ENCODE measurements at regions not wholly inside any gene's neighbourhood (a gene's known extent, or its start where the extent isn't known, plus 50 kb on each side); places are given as distances from the start of the nearest gene placed in this dataset.

DNA sequence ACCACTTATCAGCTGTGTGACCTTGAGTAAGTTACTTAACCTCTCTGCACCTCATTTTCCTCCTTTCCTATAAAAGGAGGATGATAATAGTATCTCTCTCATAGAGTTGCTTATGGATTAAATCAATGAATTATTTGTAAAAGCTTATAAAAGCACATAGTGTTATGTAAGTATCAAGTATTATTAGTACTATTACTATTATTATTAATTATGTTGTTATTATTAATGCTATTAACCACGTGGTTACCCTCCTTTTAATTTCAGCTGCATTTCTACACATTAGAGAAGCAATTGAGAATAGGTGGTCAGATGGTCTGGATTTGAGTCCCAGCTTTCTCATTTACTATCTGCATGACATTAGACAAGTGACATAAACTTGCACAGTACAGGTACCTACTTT lies 58.1 kb upstream of the WNT4 start:
- H3K9me3 ChIP-seq (ENCODE audit: low read length) = no peaks in the 10 kb centered on the region
- H3K4me3 ChIP-seq (ENCODE audit: low read depth, low read length, poor library complexity, severe bottlenecking) = no peak overlapping the region
- no peak overlapping the region for H3K9ac ChIP-seq (ENCODE audit: low read length)
- no peaks in the 10 kb centered on the region for H3K36me3 ChIP-seq (ENCODE audit: insufficient read depth, low read length)
- no peak overlapping the region for H3K27ac ChIP-seq (ENCODE audit: low read depth, low read length, poor library complexity, severe bottlenecking)
- H2AFZ ChIP-seq (ENCODE audit: low read length) = no peak overlapping the region
- H3K79me2 ChIP-seq (ENCODE audit: insufficient read depth, low read length) = no peaks in the 10 kb centered on the region
- H4K20me1 ChIP-seq (ENCODE audit: insufficient read depth, low read length) = no peaks in the 10 kb centered on the region
- H3K4me2 ChIP-seq (ENCODE audit: low read length) = no peak overlapping the region
- H3F3A ChIP-seq (ENCODE audit: insufficient read depth, low read length) = no peaks in the 10 kb centered on the region
- TF ChIP-seq, protein P1, sequence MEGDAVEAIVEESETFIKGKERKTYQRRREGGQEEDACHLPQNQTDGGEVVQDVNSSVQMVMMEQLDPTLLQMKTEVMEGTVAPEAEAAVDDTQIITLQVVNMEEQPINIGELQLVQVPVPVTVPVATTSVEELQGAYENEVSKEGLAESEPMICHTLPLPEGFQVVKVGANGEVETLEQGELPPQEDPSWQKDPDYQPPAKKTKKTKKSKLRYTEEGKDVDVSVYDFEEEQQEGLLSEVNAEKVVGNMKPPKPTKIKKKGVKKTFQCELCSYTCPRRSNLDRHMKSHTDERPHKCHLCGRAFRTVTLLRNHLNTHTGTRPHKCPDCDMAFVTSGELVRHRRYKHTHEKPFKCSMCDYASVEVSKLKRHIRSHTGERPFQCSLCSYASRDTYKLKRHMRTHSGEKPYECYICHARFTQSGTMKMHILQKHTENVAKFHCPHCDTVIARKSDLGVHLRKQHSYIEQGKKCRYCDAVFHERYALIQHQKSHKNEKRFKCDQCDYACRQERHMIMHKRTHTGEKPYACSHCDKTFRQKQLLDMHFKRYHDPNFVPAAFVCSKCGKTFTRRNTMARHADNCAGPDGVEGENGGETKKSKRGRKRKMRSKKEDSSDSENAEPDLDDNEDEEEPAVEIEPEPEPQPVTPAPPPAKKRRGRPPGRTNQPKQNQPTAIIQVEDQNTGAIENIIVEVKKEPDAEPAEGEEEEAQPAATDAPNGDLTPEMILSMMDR (IDR thresholded peaks at IDR 0.05; ENCODE audit: low read length) = no peak
- no peak for TF ChIP-seq EZH2 (IDR thresholded peaks at IDR 0.05; ENCODE audit: borderline replicate concordance, low read length)
- H3K4me1 ChIP-seq (ENCODE audit: insufficient read depth, low read length, severe bottlenecking) = no peaks in the 10 kb centered on the region
- peaks cover 5% of the 10 kb centered on the region; the same call in 1 of the 2 replicates for H3K27me3 ChIP-seq (ENCODE audit: insufficient read depth, low read length)
- no peaks in the 10 kb centered on the region for H3K9me2 ChIP-seq (ENCODE audit: low read depth, low read length)

DNA sequence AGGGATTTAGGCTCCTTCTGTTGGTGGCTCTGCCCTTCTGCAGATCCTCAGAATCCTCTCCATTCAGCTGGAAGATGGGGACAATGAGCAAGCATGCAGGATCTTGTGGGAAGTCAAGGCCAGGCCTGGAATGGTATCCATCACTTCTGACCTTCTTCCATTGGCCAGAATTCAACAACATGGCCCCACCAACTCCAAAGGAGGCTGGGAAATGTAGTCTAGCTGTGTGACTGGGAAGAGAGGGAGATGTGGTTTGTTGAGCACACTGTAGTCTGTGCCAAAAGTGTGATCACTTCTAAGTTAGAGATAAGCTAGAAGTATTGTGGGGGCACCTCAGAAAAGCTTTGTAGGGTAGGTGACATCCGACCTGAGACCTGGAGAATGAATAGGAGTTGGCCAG lies 60.4 kb upstream of the WNT4 start:
- H3K4me1 ChIP-seq (ENCODE audit: insufficient read depth, low read length, severe bottlenecking) = no peaks in the 10 kb centered on the region
- H3F3A ChIP-seq (ENCODE audit: insufficient read depth, low read length) = no peaks in the 10 kb centered on the region
- H4K20me1 ChIP-seq (ENCODE audit: insufficient read depth, low read length) = no peaks in the 10 kb centered on the region
- no peak for TF ChIP-seq EZH2 (IDR thresholded peaks at IDR 0.05; ENCODE audit: borderline replicate concordance, low read length)
- no peaks in the 10 kb centered on the region for H3K9me2 ChIP-seq (ENCODE audit: low read depth, low read length)
- H3K4me3 ChIP-seq (ENCODE audit: low read depth, low read length, poor library complexity, severe bottlenecking) = no peak overlapping the region
- H3K79me2 ChIP-seq (ENCODE audit: insufficient read depth, low read length) = no peaks in the 10 kb centered on the region
- no peak overlapping the region for H2AFZ ChIP-seq (ENCODE audit: low read length)
- H3K27ac ChIP-seq (ENCODE audit: low read depth, low read length, poor library complexity, severe bottlenecking) = no peak overlapping the region
- no peaks in the 10 kb centered on the region for H3K9me3 ChIP-seq (ENCODE audit: low read length)
- H3K27me3 ChIP-seq (ENCODE audit: insufficient read depth, low read length) = peaks cover 5% of the 10 kb centered on the region; the same call in 1 of the 2 replicates
- H3K4me2 ChIP-seq (ENCODE audit: low read length) = no peak overlapping the region
- no peak overlapping the region for H3K9ac ChIP-seq (ENCODE audit: low read length)
- H3K36me3 ChIP-seq (ENCODE audit: insufficient read depth, low read length) = no peaks in the 10 kb centered on the region

DNA sequence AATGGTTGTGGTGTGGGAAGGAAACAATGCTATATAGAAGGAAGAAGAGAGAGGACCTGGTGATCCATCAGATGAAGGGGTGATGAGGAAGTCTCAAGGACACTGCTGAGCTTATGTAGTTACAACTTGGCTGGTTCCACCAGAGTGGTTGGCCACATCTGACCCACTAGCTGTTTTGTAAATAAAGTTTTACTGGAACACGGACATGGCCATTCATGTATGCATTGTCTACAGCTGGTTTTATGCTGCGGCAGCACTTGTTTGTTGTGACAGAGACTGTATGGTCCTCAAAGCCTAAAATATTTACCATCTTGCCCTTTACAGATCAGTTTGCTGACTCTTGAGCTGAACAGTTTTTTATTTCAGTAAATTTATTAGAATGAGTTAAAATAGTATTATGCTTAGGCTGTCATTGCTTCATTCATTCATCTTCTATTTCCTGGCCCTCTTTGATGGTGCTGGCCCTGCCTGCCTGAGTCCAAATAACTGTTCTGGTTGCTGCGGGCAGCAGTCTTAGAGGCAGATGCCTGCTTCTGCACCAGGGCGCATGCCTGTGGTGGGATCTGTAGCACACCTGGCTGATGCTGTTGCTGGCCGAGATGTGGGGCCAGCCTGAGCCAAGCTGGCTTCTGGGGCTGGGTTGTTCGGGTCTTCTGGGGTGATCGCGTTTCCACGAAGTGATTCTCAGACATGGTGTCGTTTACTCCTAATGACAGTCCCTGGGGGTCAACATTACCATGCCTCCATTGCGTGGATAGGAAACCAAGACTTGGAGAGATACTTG lies 61.4 kb upstream of the WNT4 start:
- no peaks in the 10 kb centered on the region for H3K4me1 ChIP-seq (ENCODE audit: insufficient read depth, low read length, severe bottlenecking)
- no peak overlapping the region for H2AFZ ChIP-seq (ENCODE audit: low read length)
- TF ChIP-seq, protein P1 (IDR thresholded peaks at IDR 0.05; ENCODE audit: low read length) = no peak
- no peak for TF ChIP-seq EZH2 (IDR thresholded peaks at IDR 0.05; ENCODE audit: borderline replicate concordance, low read length)
- H3K36me3 ChIP-seq (ENCODE audit: insufficient read depth, low read length) = no peaks in the 10 kb centered on the region
- peaks cover 8% of the 10 kb centered on the region; the same call in 1 of the 2 replicates for H3K27me3 ChIP-seq (ENCODE audit: insufficient read depth, low read length)
- no peak overlapping the region for H3K4me2 ChIP-seq (ENCODE audit: low read length)
- H4K20me1 ChIP-seq (ENCODE audit: insufficient read depth, low read length) = no peaks in the 10 kb centered on the region
- no peak overlapping the region for H3K4me3 ChIP-seq (ENCODE audit: low read depth, low read length, poor library complexity, severe bottlenecking)
- no peaks in the 10 kb centered on the region for H3K9me2 ChIP-seq (ENCODE audit: low read depth, low read length)
- H3K9ac ChIP-seq (ENCODE audit: low read length) = no peak overlapping the region
- H3K79me2 ChIP-seq (ENCODE audit: insufficient read depth, low read length) = no peaks in the 10 kb centered on the region
- no peaks in the 10 kb centered on the region for H3F3A ChIP-seq (ENCODE audit: insufficient read depth, low read length)
- no peak overlapping the region for H3K27ac ChIP-seq (ENCODE audit: low read depth, low read length, poor library complexity, severe bottlenecking)
- H3K9me3 ChIP-seq (ENCODE audit: low read length) = no peaks in the 10 kb centered on the region

Measured in OCI-LY1 (cell line).